NB4 (cell line): ENCODE measurements at regions not wholly inside any gene's neighbourhood (a gene's known extent, or its start where the extent isn't known, plus 50 kb on each side); places are given as distances from the start of the nearest gene placed in this dataset.

Experiments
- POLR2A ChIP-seq: IDR thresholded peaks from 2 replicates; pipeline ENCODE4 v1.6.1; 2011; ENCODE audit warnings: mild to moderate bottlenecking; ENCODE audit not compliant: insufficient read length; ENCODE audit errors: extremely low read depth
- TF ChIP-seq, protein P1 (sequence below): IDR thresholded peaks from one replicate; pipeline ENCODE4 v1.5.1; 2012; ENCODE audit warnings: low read depth, low read length
- TF ChIP-seq, protein P2 (sequence below): IDR thresholded peaks from 2 replicates; pipeline ENCODE4 v1.6.1; 2011; ENCODE audit warnings: low read depth, low read length

- TF ChIP-seq, protein P1, sequence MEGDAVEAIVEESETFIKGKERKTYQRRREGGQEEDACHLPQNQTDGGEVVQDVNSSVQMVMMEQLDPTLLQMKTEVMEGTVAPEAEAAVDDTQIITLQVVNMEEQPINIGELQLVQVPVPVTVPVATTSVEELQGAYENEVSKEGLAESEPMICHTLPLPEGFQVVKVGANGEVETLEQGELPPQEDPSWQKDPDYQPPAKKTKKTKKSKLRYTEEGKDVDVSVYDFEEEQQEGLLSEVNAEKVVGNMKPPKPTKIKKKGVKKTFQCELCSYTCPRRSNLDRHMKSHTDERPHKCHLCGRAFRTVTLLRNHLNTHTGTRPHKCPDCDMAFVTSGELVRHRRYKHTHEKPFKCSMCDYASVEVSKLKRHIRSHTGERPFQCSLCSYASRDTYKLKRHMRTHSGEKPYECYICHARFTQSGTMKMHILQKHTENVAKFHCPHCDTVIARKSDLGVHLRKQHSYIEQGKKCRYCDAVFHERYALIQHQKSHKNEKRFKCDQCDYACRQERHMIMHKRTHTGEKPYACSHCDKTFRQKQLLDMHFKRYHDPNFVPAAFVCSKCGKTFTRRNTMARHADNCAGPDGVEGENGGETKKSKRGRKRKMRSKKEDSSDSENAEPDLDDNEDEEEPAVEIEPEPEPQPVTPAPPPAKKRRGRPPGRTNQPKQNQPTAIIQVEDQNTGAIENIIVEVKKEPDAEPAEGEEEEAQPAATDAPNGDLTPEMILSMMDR, result no peak
- TF ChIP-seq, protein P2, sequence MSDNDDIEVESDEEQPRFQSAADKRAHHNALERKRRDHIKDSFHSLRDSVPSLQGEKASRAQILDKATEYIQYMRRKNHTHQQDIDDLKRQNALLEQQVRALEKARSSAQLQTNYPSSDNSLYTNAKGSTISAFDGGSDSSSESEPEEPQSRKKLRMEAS, result no peak
- no peak for TF ChIP-seq POLR2A
These were observed 1600.5 kb upstream of the TENM3 start for GRCh38 chr4:180642732-180643131.
